GM18867 (cell line): ENCODE measurements at regions not wholly inside any gene's neighbourhood (a gene's known extent, or its start where the extent isn't known, plus 50 kb on each side); places are given as distances from the start of the nearest gene placed in this dataset.
"Not testable (repeated sequence)": the region's sequence is repeated elsewhere in the genome, so short reads cannot be mapped to it uniquely, and the experiment has no call there.

Experiments used
- ATAC-seq: cut with Tn5 transposase; IDR thresholded peaks from one replicate; pipeline ENCODE4 v1.9.1; 2021; ENCODE audit warnings: mild to moderate bottlenecking, moderate library complexity; ENCODE audit not compliant: unreplicated experiment

GRCh38 chrX:95549552-95549951 lies 1135.1 kb upstream of the DIAPH2 start:
- ATAC-seq, result not testable (repeated sequence)

GRCh38 chrX:95585321-95585720 lies 1099.3 kb upstream of the DIAPH2 start:
- ATAC-seq, result no peak

- ATAC-seq, result no peak
These were observed 1072.3 kb upstream of the DIAPH2 start for GRCh38 chrX:95612350-95612749.

GRCh38 chrX:95622200-95622599 lies 1062.4 kb upstream of the DIAPH2 start:
- ATAC-seq, result no peak

- ATAC-seq, result no peak
These were observed 1057.9 kb upstream of the DIAPH2 start for GRCh38 chrX:95626748-95627147.

GRCh38 chrX:95628796-95629195 lies 1055.8 kb upstream of the DIAPH2 start:
- no peak for ATAC-seq

GRCh38 chrX:95629737-95630136 lies 1054.9 kb upstream of the DIAPH2 start:
- ATAC-seq, result no peak

GRCh38 chrX:95640226-95640625 lies 1044.4 kb upstream of the DIAPH2 start:
- no peak for ATAC-seq

GRCh38 chrX:95645738-95646137 lies 1038.9 kb upstream of the DIAPH2 start:
- no peak for ATAC-seq

GRCh38 chrX:95662200-95662599 lies 1022.4 kb upstream of the DIAPH2 start:
- no peak for ATAC-seq

GRCh38 chrX:95666056-95666455 lies 1018.6 kb upstream of the DIAPH2 start:
- no peak for ATAC-seq

- no peak for ATAC-seq
These were observed 1009.6 kb upstream of the DIAPH2 start for GRCh38 chrX:95675011-95675410.

GRCh38 chrX:95675794-95676193 lies 1008.8 kb upstream of the DIAPH2 start:
- no peak for ATAC-seq

GRCh38 chrX:95678679-95679078 lies 1006.0 kb upstream of the DIAPH2 start:
- ATAC-seq, result no peak

- ATAC-seq, result no peak
These were observed 991.3 kb upstream of the DIAPH2 start for GRCh38 chrX:95693365-95693764.

- ATAC-seq, result no peak
These were observed 980.9 kb upstream of the DIAPH2 start for GRCh38 chrX:95703696-95704095.

- no peak for ATAC-seq
These were observed 967.8 kb upstream of the DIAPH2 start for GRCh38 chrX:95716841-95717240.

- no peak for ATAC-seq
These were observed 965.9 kb upstream of the DIAPH2 start for GRCh38 chrX:95718746-95719145.

GRCh38 chrX:95721011-95721410 lies 963.6 kb upstream of the DIAPH2 start:
- no peak for ATAC-seq

- no peak for ATAC-seq
These were observed 956.2 kb upstream of the DIAPH2 start for GRCh38 chrX:95728446-95728845.

GRCh38 chrX:95729401-95729800 lies 955.2 kb upstream of the DIAPH2 start:
- no peak for ATAC-seq

- ATAC-seq, result no peak
These were observed 951.2 kb upstream of the DIAPH2 start for GRCh38 chrX:95733426-95733825.

GRCh38 chrX:95754411-95754810 lies 930.2 kb upstream of the DIAPH2 start:
- no peak for ATAC-seq

- no peak for ATAC-seq
These were observed 924.3 kb upstream of the DIAPH2 start for GRCh38 chrX:95760356-95760755.
